SHP77 treated with DMSO at 0.1 percent for 48 hours (cell line): ENCODE measurements at regions not wholly inside any gene's neighbourhood (a gene's known extent, or its start where the extent isn't known, plus 50 kb on each side); places are given as distances from the start of the nearest gene placed in this dataset.

ENCODE experiments used
- DNase-seq: peaks from one replicate; lab custom pipeline; 2025; lab: John Stamatoyannopoulos, UW

GRCh38 chr6:111987295-111987694 lies 66.6 kb upstream of the CCN6 start:
- no peak for DNase-seq

GRCh38 chr6:111988926-111989325 lies 65.0 kb upstream of the CCN6 start:
- no peak for DNase-seq

GRCh38 chr6:111989743-111990142 lies 64.2 kb upstream of the CCN6 start:
- no peak for DNase-seq

GRCh38 chr6:111990214-111990613 lies 63.7 kb upstream of the CCN6 start:
- DNase-seq, result no peak

GRCh38 chr6:111992851-111993250 lies 61.1 kb upstream of the CCN6 start:
- DNase-seq, result no peak

GRCh38 chr6:111993342-111993741 lies 60.6 kb upstream of the CCN6 start:
- DNase-seq, result no peak

- no peak for DNase-seq
Observed at GRCh38 chr6:111994791-111995190, 59.1 kb upstream of the CCN6 start.

GRCh38 chr6:111995404-111995803 lies 58.5 kb upstream of the CCN6 start:
- no peak for DNase-seq

GRCh38 chr6:111996144-111996865 lies 57.6 kb upstream of the CCN6 start:
- no peak for DNase-seq

- peak; percentile 81 for DNase-seq
Observed at GRCh38 chr6:111997078-111997852, 56.6 kb upstream of the CCN6 start.

GRCh38 chr6:111997853-111998208 lies 56.1 kb upstream of the CCN6 start:
- DNase-seq, result no peak

GRCh38 chr6:112002307-112002706 lies 51.6 kb upstream of the CCN6 start:
- DNase-seq, result no peak
